ENCODE measurements at regions not wholly inside any gene's neighbourhood (a gene's known extent, or its start where the extent isn't known, plus 50 kb on each side); places are given as distances from the start of the nearest gene placed in this dataset.

- TF ChIP-seq POLR2AphosphoS5 (IDR thresholded peaks at IDR 0.05), result no peak
- no peak for TF ChIP-seq CTCF (IDR thresholded peaks at IDR 0.05 in 8 of 11, conservative IDR thresholded peaks at IDR 0.05 in 3 of 11)
- TF ChIP-seq POLR2A (IDR thresholded peaks at IDR 0.05), result no peak
Observed at GRCh38 chr4:115428455-115428854, 315.0 kb upstream of the NDST4 start.
